Endothelial cell of umbilical vein (primary cell): ENCODE measurements at regions not wholly inside any gene's neighbourhood (a gene's known extent, or its start where the extent isn't known, plus 50 kb on each side); places are given as distances from the start of the nearest gene placed in this dataset.

Experiments
- BruUV-seq: library from RNA; stranded (reverse); fragments of 400-500 nt; replicated peaks from 2 replicates; lab custom pipeline; 2021; lab: Mats Ljungman, UMichigan
- CTCF ChIA-PET: fragments of 300-600, 350-600 bp; sonication (Branson Sonifier 250); formaldehyde crosslinking; loops from one replicate; lab custom pipeline; 2021; ENCODE audit warnings: antibody characterized with exemption, inconsistent platforms; lab: Charles Lee
- POLR2A ChIA-PET: fragments of 300-600, 350-600 bp; sonication (Branson Sonifier 250); formaldehyde crosslinking; loops from one replicate; lab custom pipeline; 2021; ENCODE audit warnings: antibody characterized with exemption, inconsistent platforms; lab: Charles Lee
- DNase-seq: peaks from one replicate; pipeline ENCODE4 v3.0.0-alpha.2; 2011; ENCODE audit warnings: low read depth, low spot score
- FAIRE-seq: peaks from 2 replicates; lab custom pipeline; 2011; peaks lifted over from hg19 to GRCh38; lab: Jason Lieb, UNC
- H2AFZ ChIP-seq: 2 replicates; pipeline ENCODE4 v1.6.0; 2012; ENCODE audit warnings: low read depth, low read length, control low read depth, inconsistent platforms
- H3K27ac ChIP-seq: 2 replicates; pipeline ENCODE4 v1.5.1; 2011; ENCODE audit warnings: low read depth, mild to moderate bottlenecking, control low read depth, low read length, moderate library complexity; ENCODE audit not compliant: insufficient read depth
- H3K27me3 ChIP-seq, 2 experiments: 2 replicates each; pipeline versions ENCODE4 v1.6.0 to v1.6.1; 2011; ENCODE audit warnings: low read length in 2 of 2, mixed read lengths in 1 of 2; ENCODE audit not compliant: control insufficient read depth in 2 of 2, insufficient read depth in 2 of 2
- H3K36me3 ChIP-seq, 2 experiments: 2 replicates in 1 of 2; 3 replicates in 1 of 2; pipeline ENCODE4 v1.5.1; 2011; ENCODE audit warnings: low read length in 2 of 2, mild to moderate bottlenecking in 1 of 2, moderate library complexity in 1 of 2; ENCODE audit not compliant: control insufficient read depth in 2 of 2, insufficient read depth in 2 of 2; ENCODE audit errors: extremely low read depth in 1 of 2
- H3K4me1 ChIP-seq: 3 replicates; pipeline ENCODE4 v1.5.1; 2011; ENCODE audit warnings: mild to moderate bottlenecking, low read length; ENCODE audit not compliant: control insufficient read depth, insufficient read depth; ENCODE audit errors: extremely low read depth
- H3K4me2 ChIP-seq: 2 replicates; pipeline ENCODE4 v1.6.1; 2011; ENCODE audit warnings: low read length, control low read depth, mixed read lengths; ENCODE audit not compliant: insufficient read depth
- H3K4me3 ChIP-seq, 3 experiments: fragments of 200-600 bp in 1 of 3; sonication (generic), shearing (Covaris generic) in 1 of 3; replicated peaks in 1 of 3; 2 replicates each; pipeline ENCODE4 v1.5.1; 2011 to 2016; ENCODE audit warnings: control low read depth in 3 of 3, low read length in 3 of 3, mild to moderate bottlenecking in 2 of 3, inconsistent platforms in 1 of 3, low read depth in 1 of 3, moderate library complexity in 1 of 3; ENCODE audit not compliant: insufficient read depth in 1 of 3
- H3K79me2 ChIP-seq: 2 replicates; pipeline ENCODE4 v1.6.0; 2012; ENCODE audit warnings: low read length, inconsistent platforms; ENCODE audit not compliant: control insufficient read depth, insufficient read depth
- H3K9ac ChIP-seq: replicated peaks from 2 replicates; pipeline ENCODE3; 2011; ENCODE audit warnings: low read length, control low read depth; ENCODE audit not compliant: insufficient read depth; ENCODE audit errors: extremely low read depth
- H3K9me1 ChIP-seq: replicated peaks from 3 replicates; pipeline ENCODE4 v1.6.0; 2011; ENCODE audit warnings: mild to moderate bottlenecking, low read length; ENCODE audit not compliant: control insufficient read depth, insufficient read depth; ENCODE audit errors: extremely low read depth
- H3K9me3 ChIP-seq: replicated peaks from 2 replicates; pipeline ENCODE4 v1.5.1; 2012; ENCODE audit warnings: low read length, inconsistent platforms; ENCODE audit not compliant: control insufficient read depth, insufficient read depth
- H4K20me1 ChIP-seq: replicated peaks from 2 replicates; pipeline ENCODE3; 2011; ENCODE audit warnings: mild to moderate bottlenecking, low read length; ENCODE audit not compliant: control insufficient read depth, insufficient read depth; ENCODE audit errors: extremely low read depth
- CTCF ChIP-seq, 2 donors: IDR thresholded peaks; 1 replicate in 1 of 2; 2 replicates in 1 of 2; pipeline ENCODE4 v1.5.1; 2011; ENCODE audit warnings: low read length in 2 of 2, mild to moderate bottlenecking in 2 of 2, moderate library complexity in 2 of 2, control low read depth in 1 of 2, inconsistent platforms in 1 of 2, low read depth in 1 of 2; ENCODE audit not compliant: insufficient read depth in 1 of 2; ENCODE audit errors: extremely low read depth in 1 of 2
- EZH2 ChIP-seq: IDR thresholded peaks from 2 replicates; pipeline ENCODE4 v1.6.1; 2012; ENCODE audit warnings: borderline replicate concordance, low read depth, mild to moderate bottlenecking, moderate library complexity, low read length, inconsistent platforms; ENCODE audit not compliant: severe bottlenecking
- FOS ChIP-seq: IDR thresholded peaks from 2 replicates; pipeline ENCODE4 v1.6.1; 2011; ENCODE audit warnings: mild to moderate bottlenecking, low read length, moderate library complexity, borderline replicate concordance; ENCODE audit not compliant: insufficient read depth
- GATA2 ChIP-seq: IDR thresholded peaks from 2 replicates; pipeline ENCODE4 v1.7.0; 2011; ENCODE audit warnings: low read depth, mild to moderate bottlenecking, moderate library complexity, mixed read lengths, low read length; ENCODE audit not compliant: insufficient read length, insufficient read depth
- JUN ChIP-seq: IDR thresholded peaks from 2 replicates; pipeline ENCODE4 v1.6.1; 2011; ENCODE audit warnings: borderline replicate concordance, low read depth; ENCODE audit not compliant: insufficient read length, insufficient read depth
- MAX ChIP-seq: IDR thresholded peaks from 2 replicates; pipeline ENCODE4 v1.6.1; 2011; ENCODE audit not compliant: insufficient read depth, insufficient read length
- MYC ChIP-seq: IDR thresholded peaks from one replicate; pipeline ENCODE4 v1.6.1; 2011; ENCODE audit warnings: mild to moderate bottlenecking, low read depth, low read length
- POLR2A ChIP-seq: IDR thresholded peaks from 2 replicates; pipeline ENCODE4 v1.6.1; 2012; ENCODE audit warnings: low read depth, mild to moderate bottlenecking, control low read depth, low read length
- POLR2AphosphoS5 ChIP-seq: IDR thresholded peaks from 2 replicates; pipeline ENCODE4 v1.6.1; 2012; ENCODE audit warnings: low read depth, mild to moderate bottlenecking, control low read depth, low read length, moderate library complexity; ENCODE audit not compliant: insufficient read depth
- dilution Hi-C: fragments of 300-500 bp; cut with MboI; formaldehyde crosslinking; loops from one replicate; pipeline ENCODE4 v1.15.0; 2019; ENCODE audit warnings: low sequenced_read_pairs; ENCODE audit not compliant: extremely low pct_ligation_motif_present
- intact Hi-C: fragments of 100-400 bp; cut with micrococcal nuclease; formaldehyde crosslinking; loops from one replicate; pipeline ENCODE4 v1.10.0; 2022

- no peaks in the 10 kb centered on the region for H3K36me3 ChIP-seq
- H3K4me2 ChIP-seq, result no peak overlapping the region
- dilution Hi-C loops (no loop called here), intact Hi-C loops (loop anchor here (1.0 kb wide), 1 partner anchor 10 kb away; no protein-coding TSS in a partner anchor)
- FAIRE-seq, result no peak
- TF ChIP-seq POLR2AphosphoS5 (no peak), POLR2A (no peak), GATA2 (no peak), FOS (no peak), MYC (no peak), EZH2 (no peak), MAX (no peak), JUN (no peak), CTCF (IDR thresholded peaks at IDR 0.05; ENCODE audit: extremely low read depth in 1 of 2, insufficient read depth in 1 of 2, low read depth in 1 of 2, low read length in 2 of 2) (no peak)
- H4K20me1 ChIP-seq, result no peaks in the 10 kb centered on the region
- POLR2A ChIA-PET, result no interaction called here
- no peaks in the 10 kb centered on the region for H3K4me1 ChIP-seq
- no peak overlapping the region for H3K9ac ChIP-seq
- no TSS peak for BruUV-seq
- no peaks in the 10 kb centered on the region for H3K79me2 ChIP-seq
- CTCF ChIA-PET, result interaction anchor here (1.0 kb wide), 1 partner anchor 10 kb away, joined by 4 read pairs; no protein-coding TSS in a partner anchor
- DNase-seq, result no peak
- no peak overlapping the region for H3K4me3 ChIP-seq
- no peaks in the 10 kb centered on the region for H3K27me3 ChIP-seq
- H2AFZ ChIP-seq, result no peak overlapping the region
- H3K27ac ChIP-seq, result no peak overlapping the region
- no peaks in the 10 kb centered on the region for H3K9me1 ChIP-seq
- H3K9me3 ChIP-seq, result no peaks in the 10 kb centered on the region
Observed at GRCh38 chr7:110307776-110308175, 783.2 kb upstream of the LRRN3 start.
